GM12874 (cell line): ENCODE measurements at regions not wholly inside any gene's neighbourhood (a gene's known extent, or its start where the extent isn't known, plus 50 kb on each side); places are given as distances from the start of the nearest gene placed in this dataset.

Experiments used
- TF ChIP-seq, protein P1 (sequence below): IDR thresholded peaks from 2 replicates; pipeline ENCODE4 v1.5.1; 2011; ENCODE audit warnings: low read depth, mild to moderate bottlenecking, control low read depth, low read length, moderate library complexity; ENCODE audit not compliant: insufficient read depth

DNA sequence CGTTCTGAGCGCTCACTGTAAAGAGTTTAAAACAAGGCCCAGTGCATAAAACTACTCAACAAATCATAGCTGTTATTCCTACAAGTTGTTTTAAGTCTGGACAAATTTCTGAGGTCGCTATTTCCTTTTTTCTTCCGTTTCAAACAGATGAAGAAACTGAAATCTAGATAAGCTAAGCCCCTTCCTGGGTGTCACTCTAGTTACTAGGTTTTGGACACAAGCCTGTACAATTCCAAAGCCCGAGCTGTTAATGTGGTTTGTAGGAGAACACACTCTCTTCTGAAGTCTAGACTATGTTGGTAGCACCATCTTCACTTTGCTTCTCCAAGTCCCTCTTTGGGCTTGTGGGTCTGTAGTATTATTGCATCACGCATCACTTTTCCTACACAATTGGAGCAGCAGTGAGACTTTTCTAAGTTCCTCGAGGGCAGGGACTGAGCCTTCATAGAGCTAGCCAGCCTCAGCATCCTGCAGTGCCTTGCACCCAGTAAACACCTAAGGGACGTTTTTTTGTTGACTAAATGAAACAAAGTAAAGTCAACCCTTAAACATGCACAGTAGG lies 142.6 kb upstream of the PROK2 start:
- TF ChIP-seq, protein P1, sequence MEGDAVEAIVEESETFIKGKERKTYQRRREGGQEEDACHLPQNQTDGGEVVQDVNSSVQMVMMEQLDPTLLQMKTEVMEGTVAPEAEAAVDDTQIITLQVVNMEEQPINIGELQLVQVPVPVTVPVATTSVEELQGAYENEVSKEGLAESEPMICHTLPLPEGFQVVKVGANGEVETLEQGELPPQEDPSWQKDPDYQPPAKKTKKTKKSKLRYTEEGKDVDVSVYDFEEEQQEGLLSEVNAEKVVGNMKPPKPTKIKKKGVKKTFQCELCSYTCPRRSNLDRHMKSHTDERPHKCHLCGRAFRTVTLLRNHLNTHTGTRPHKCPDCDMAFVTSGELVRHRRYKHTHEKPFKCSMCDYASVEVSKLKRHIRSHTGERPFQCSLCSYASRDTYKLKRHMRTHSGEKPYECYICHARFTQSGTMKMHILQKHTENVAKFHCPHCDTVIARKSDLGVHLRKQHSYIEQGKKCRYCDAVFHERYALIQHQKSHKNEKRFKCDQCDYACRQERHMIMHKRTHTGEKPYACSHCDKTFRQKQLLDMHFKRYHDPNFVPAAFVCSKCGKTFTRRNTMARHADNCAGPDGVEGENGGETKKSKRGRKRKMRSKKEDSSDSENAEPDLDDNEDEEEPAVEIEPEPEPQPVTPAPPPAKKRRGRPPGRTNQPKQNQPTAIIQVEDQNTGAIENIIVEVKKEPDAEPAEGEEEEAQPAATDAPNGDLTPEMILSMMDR, result no peak

DNA sequence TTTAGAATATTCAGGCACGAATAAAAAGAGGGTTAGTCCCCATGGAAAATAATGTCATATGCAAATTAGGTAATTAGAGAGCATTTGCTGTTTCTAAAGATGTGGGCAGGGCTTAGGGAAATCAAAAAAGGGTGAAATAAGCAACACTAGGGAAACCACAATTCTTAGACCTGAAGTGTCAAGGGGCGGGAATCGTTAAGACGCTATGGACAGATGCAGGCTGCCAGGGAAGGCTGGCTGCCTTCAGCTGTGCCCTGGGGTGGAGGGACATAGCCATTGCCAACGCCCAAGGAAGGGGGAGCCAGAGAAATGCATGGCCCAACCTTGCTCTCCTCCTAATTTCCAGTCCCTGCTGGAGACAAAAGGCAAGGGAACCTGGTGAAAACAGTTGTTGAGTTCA lies 141.7 kb upstream of the PROK2 start:
- TF ChIP-seq, protein P1, result no peak

DNA sequence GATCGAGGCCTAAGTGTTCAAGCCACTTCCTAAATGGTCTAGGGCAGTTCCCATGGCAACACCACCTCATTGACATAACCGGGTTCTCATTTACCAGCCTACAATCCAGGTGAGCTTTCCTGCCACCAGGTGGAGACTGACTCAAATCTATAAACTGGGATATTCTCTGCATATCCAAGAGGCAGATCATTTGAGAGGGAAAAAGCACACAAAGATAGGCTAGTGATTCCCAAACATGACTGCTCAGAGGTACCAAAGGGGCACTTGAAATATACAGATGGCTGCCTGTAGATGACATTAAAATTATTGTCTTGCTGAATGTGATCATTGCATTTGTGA lies 141.3 kb upstream of the PROK2 start:
- TF ChIP-seq, protein P1, result peak; percentile 10; the same call in 1 of the 2 replicates

DNA sequence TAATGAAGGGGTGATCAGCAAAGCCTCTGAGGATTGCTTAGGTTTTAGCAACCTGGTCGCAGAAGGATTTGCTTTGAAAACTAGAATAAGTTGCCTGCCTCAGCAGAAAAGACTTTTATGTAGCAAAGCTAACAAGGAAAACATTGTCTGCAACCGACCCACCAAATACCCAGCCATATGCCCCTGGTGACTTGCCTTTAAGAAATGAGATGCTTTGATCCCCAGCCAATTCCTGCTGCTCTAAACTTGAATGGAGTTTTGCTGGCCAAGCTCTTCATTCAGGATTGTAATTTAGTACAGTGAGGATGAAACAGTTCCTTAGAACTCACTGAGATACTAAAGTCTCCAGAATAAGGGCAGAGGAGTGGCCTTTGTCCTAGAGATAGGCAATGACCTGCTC lies 139.8 kb upstream of the PROK2 start:
- TF ChIP-seq, protein P1, result no peak

DNA sequence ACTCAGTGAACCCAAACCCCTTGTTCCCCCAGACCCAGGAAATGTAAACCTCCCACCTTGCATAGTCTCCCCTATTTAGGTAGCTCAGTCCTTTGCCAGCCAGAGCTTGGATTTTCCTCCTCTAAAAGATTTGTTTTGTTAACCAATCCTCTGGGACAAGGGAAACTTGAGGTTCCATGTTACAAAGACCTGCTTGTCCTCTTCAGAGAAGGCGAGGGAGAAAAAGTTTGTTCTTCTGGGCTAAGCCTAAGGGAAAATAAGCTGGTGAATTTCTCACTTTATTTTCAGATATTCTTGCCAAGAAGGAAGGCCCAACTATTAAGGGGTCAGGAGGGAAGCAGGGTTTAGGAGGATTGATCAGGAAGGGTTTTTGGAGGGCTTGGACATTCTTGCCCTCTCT lies 136.1 kb upstream of the PROK2 start:
- TF ChIP-seq, protein P1, result no peak

DNA sequence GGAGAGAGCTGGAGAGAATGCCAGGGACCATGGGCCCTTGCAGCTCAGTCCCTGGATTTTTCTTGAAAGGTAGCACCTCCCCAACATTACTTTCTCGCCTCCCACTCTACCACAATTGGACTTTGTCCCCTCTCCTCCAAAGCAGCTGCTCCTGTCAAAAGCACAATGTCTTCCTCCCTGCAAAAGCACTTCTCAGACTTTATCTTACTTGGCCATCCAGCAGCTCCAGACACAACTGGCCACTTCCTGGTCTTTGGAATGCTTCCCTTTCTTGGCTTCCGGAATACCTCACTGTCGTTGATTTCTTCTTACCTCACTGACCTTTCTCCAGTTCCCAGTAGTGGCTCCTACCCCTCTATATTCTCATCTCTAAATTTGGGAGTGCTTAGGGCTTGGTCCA lies 134.6 kb upstream of the PROK2 start:
- TF ChIP-seq, protein P1, result no peak

DNA sequence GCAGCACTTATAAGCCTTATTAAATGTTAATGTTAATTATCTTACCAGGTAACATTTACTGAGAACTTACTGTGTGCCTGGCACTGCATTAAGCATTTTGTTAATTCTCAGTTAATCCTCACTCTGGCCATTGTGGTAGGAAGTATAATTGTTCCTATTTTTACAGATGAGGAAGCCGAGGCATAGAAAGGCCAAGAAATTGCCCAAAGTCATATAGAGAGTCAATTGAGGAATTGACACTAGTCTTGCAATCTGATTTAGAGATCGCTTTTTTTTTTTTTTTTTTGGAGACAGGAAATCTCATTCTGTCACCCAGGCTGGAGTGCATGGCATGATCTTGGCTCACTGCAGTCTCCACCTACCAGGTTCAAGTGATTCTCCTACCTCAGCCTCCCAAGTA lies 132.6 kb upstream of the PROK2 start:
- TF ChIP-seq, protein P1, result no peak
